ENCODE measurements at regions not wholly inside any gene's neighbourhood (a gene's known extent, or its start where the extent isn't known, plus 50 kb on each side); places are given as distances from the start of the nearest gene placed in this dataset.

DNA sequence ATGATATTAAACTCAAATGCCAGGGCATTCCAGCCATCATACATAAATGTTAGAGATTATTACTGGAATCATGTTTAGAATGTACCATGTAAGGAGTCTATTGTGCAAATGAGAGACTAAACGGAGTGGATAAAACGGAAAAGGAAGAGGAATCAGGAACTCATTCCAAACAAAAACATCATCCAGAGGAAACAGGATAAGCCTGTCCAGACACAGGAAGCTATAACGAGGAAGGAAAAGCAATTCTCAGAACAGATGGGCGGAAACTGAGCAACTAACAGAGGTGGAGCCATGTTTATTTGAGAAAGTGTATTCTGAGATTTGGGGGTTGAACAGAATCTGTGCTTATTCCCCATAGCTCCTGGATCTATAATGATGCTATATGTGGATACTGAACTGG, 52.3 kb upstream of the TRIM24 start:
- no peak for TF ChIP-seq POLR2A (IDR thresholded peaks at IDR 0.05)
- TF ChIP-seq, protein P1, sequence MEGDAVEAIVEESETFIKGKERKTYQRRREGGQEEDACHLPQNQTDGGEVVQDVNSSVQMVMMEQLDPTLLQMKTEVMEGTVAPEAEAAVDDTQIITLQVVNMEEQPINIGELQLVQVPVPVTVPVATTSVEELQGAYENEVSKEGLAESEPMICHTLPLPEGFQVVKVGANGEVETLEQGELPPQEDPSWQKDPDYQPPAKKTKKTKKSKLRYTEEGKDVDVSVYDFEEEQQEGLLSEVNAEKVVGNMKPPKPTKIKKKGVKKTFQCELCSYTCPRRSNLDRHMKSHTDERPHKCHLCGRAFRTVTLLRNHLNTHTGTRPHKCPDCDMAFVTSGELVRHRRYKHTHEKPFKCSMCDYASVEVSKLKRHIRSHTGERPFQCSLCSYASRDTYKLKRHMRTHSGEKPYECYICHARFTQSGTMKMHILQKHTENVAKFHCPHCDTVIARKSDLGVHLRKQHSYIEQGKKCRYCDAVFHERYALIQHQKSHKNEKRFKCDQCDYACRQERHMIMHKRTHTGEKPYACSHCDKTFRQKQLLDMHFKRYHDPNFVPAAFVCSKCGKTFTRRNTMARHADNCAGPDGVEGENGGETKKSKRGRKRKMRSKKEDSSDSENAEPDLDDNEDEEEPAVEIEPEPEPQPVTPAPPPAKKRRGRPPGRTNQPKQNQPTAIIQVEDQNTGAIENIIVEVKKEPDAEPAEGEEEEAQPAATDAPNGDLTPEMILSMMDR (IDR thresholded peaks at IDR 0.05), result no peak
